SK-N-SH (cell line): ENCODE measurements at regions not wholly inside any gene's neighbourhood (a gene's known extent, or its start where the extent isn't known, plus 50 kb on each side); places are given as distances from the start of the nearest gene placed in this dataset.

Experiments
- CTCF ChIA-PET: fragments of 300-600, 350-600 bp; formaldehyde crosslinking; extraction: SDS; loops from one replicate; lab custom pipeline; 2021; lab: Yijun Ruan, JAX
- POLR2A ChIA-PET: fragments of 350-600 bp; sonication (Branson Sonifier 250); formaldehyde crosslinking; extraction: SDS; loops from one replicate; lab custom pipeline; 2020; ENCODE audit warnings: antibody characterized with exemption, inconsistent platforms; lab: Yijun Ruan, JAX
- DNase-seq: peaks from one replicate; pipeline ENCODE4 v3.0.0; 2012
- H2AFZ ChIP-seq: fragments of 200-600 bp; sonication (generic); 2 replicates; pipeline ENCODE4 v1.8.1; 2016; ENCODE audit warnings: antibody characterized with exemption, mild to moderate bottlenecking, low read depth
- H3F3A ChIP-seq: fragments of 200-600 bp; sonication (generic); replicated peaks from 2 replicates; pipeline ENCODE3; 2016; ENCODE audit warnings: antibody characterized with exemption, mild to moderate bottlenecking; ENCODE audit not compliant: insufficient read depth
- H3K27ac ChIP-seq, 2 experiments: fragments of 200-500 bp in 1 of 2; fragments of 200-600 bp in 1 of 2; sonication (Bioruptor generic) in 1 of 2; sonication (generic), shearing (Covaris generic) in 1 of 2; 2 replicates each; pipeline versions ENCODE4 v1.5.1 to v1.6.1; 2014 to 2016; ENCODE audit warnings: low read depth in 2 of 2, inconsistent platforms in 1 of 2, low read length in 1 of 2, mild to moderate bottlenecking in 1 of 2, mixed read lengths in 1 of 2
- H3K27me3 ChIP-seq: fragments of 200-600 bp; sonication (generic), shearing (Covaris generic); 2 replicates; pipeline ENCODE4 v1.6.1; 2016; ENCODE audit warnings: mixed run types; ENCODE audit not compliant: insufficient read depth
- H3K36me3 ChIP-seq, 2 experiments: fragments of 200-500 bp in 1 of 2; fragments of 200-600 bp in 1 of 2; sonication (Bioruptor generic) in 1 of 2; sonication (generic) in 1 of 2; replicated peaks in 1 of 2; 2 replicates each; pipeline versions ENCODE3 to v1.5.1; 2014 to 2016; ENCODE audit warnings: low read length in 1 of 2, mild to moderate bottlenecking in 1 of 2; ENCODE audit not compliant: insufficient read depth in 2 of 2, control insufficient read depth in 1 of 2
- H3K4me1 ChIP-seq, 2 experiments: fragments of 200-500 bp in 1 of 2; fragments of 200-600 bp in 1 of 2; sonication (Bioruptor generic) in 1 of 2; sonication (generic), shearing (Covaris generic) in 1 of 2; 2 replicates each; pipeline versions ENCODE4 v1.5.1 to v1.6.1; 2014 to 2016; ENCODE audit warnings: low read depth in 1 of 2, low read length in 1 of 2, mixed run types in 1 of 2; ENCODE audit not compliant: insufficient read depth in 2 of 2, control insufficient read depth in 1 of 2
- H3K4me2 ChIP-seq: fragments of 200-600 bp; sonication (generic), shearing (Covaris generic); 2 replicates; pipeline ENCODE4 v1.6.1; 2017; ENCODE audit warnings: mixed run types
- H3K4me3 ChIP-seq, 2 experiments: fragments of 200-500 bp in 1 of 2; fragments of 200-600 bp in 1 of 2; sonication (Bioruptor generic) in 1 of 2; sonication (generic), shearing (Covaris generic) in 1 of 2; 2 replicates each; pipeline versions ENCODE4 v1.5.1 to v1.8.1; 2014 to 2016; ENCODE audit warnings: low read depth in 2 of 2, inconsistent platforms in 1 of 2, low read length in 1 of 2, mild to moderate bottlenecking in 1 of 2, mixed read lengths in 1 of 2, moderate library complexity in 1 of 2
- H3K79me2 ChIP-seq: fragments of 200-600 bp; sonication (generic); 2 replicates; pipeline ENCODE4 v1.8.1; 2017; ENCODE audit warnings: mild to moderate bottlenecking; ENCODE audit not compliant: insufficient read depth
- H3K9ac ChIP-seq: fragments of 200-600 bp; sonication (generic); 2 replicates; pipeline ENCODE4 v1.6.1; 2017; ENCODE audit warnings: mixed run types
- H3K9me2 ChIP-seq: fragments of 200-600 bp; sonication (generic); 2 replicates; pipeline ENCODE4 v1.6.1; 2017; ENCODE audit warnings: mixed run types
- H3K9me3 ChIP-seq: fragments of 200-600 bp; sonication (generic); 2 replicates; pipeline ENCODE4 v1.6.1; 2017; ENCODE audit warnings: mixed run types, mild to moderate bottlenecking, moderate library complexity
- H4K20me1 ChIP-seq: fragments of 200-600 bp; sonication (generic); 2 replicates; pipeline ENCODE4 v1.6.1; 2017; ENCODE audit warnings: mild to moderate bottlenecking, mixed run types; ENCODE audit not compliant: insufficient read depth
- CHD2 ChIP-seq: fragments of 150-350 bp; IDR thresholded peaks from 2 replicates; pipeline ENCODE4 v1.6.1; 2018; ENCODE audit warnings: low read length; ENCODE audit not compliant: partially characterized antibody
- CTCF ChIP-seq: fragments of 200-600 bp; sonication (generic); IDR thresholded peaks from 2 replicates; pipeline ENCODE4 v1.6.1; 2017; ENCODE audit warnings: antibody characterized with exemption, mild to moderate bottlenecking, moderate library complexity
- ELF1 ChIP-seq: IDR thresholded peaks from 2 replicates; pipeline ENCODE4 v1.4.0; 2012
- FOXM1 ChIP-seq: IDR thresholded peaks from 2 replicates; pipeline ENCODE4 v1.4.0; 2012; ENCODE audit warnings: low read depth, mild to moderate bottlenecking
- GATA2 ChIP-seq: sonication (generic); formaldehyde crosslinking; IDR thresholded peaks from 2 replicates; pipeline ENCODE4 v1.5.0; 2020; ENCODE audit warnings: mild to moderate bottlenecking, missing genetic modification reagents
- JUND ChIP-seq: IDR thresholded peaks from 2 replicates; pipeline ENCODE4 v1.4.0; 2012
- MAX ChIP-seq: IDR thresholded peaks from 2 replicates; pipeline ENCODE4 v1.4.0; 2012; ENCODE audit warnings: low read depth
- MEF2A ChIP-seq: IDR thresholded peaks from 2 replicates; pipeline ENCODE4 v1.4.0; 2012; ENCODE audit warnings: low read depth, borderline replicate concordance
- MXI1 ChIP-seq: IDR thresholded peaks from 2 replicates; pipeline ENCODE4 v1.6.1; 2012; ENCODE audit warnings: mild to moderate bottlenecking, low read depth, low read length, improper control_type of control experiment
- RAD21 ChIP-seq: IDR thresholded peaks from 2 replicates; pipeline ENCODE4 v1.6.1; 2012; ENCODE audit warnings: mild to moderate bottlenecking, low read length
- REST ChIP-seq: IDR thresholded peaks from 2 replicates; pipeline ENCODE4 v1.6.1; 2012; ENCODE audit warnings: mild to moderate bottlenecking, low read depth, low read length, moderate library complexity
- RXRA ChIP-seq: IDR thresholded peaks from 2 replicates; pipeline ENCODE4 v1.4.0; 2012; ENCODE audit warnings: low read depth, mild to moderate bottlenecking, borderline replicate concordance
- SMC3 ChIP-seq: IDR thresholded peaks from 2 replicates; pipeline ENCODE4 v1.6.1; 2012; ENCODE audit warnings: low read depth, low read length, improper control_type of control experiment
- TAF1 ChIP-seq: IDR thresholded peaks from 2 replicates; pipeline ENCODE4 v1.6.1; 2012; ENCODE audit warnings: low read depth, mild to moderate bottlenecking, low read length, moderate library complexity, borderline replicate concordance
- TEAD4 ChIP-seq: IDR thresholded peaks from 2 replicates; pipeline ENCODE4 v1.4.0; 2012; ENCODE audit warnings: mild to moderate bottlenecking, borderline replicate concordance; ENCODE audit not compliant: insufficient read depth
- USF2 ChIP-seq: fragments of 150-350 bp; IDR thresholded peaks from 2 replicates; pipeline ENCODE4 v1.6.1; 2017; ENCODE audit warnings: antibody characterized with exemption, low read length, low read depth, borderline replicate concordance
- YY1 ChIP-seq: IDR thresholded peaks from 2 replicates; pipeline ENCODE4 v1.4.0; 2012; ENCODE audit warnings: low read depth, mild to moderate bottlenecking
- ZBTB33 ChIP-seq: IDR thresholded peaks from 2 replicates; pipeline ENCODE4 v1.4.0; 2012; ENCODE audit warnings: low read depth, borderline replicate concordance
- WGBS: methylation state at CpG from one replicate; pipeline ENCODE4 v1.1.6; 2017; ENCODE audit warnings: low lambda C conversion rate; 5-methylcytosine and 5-hydroxymethylcytosine counted together

- Histone ChIP-seq H3K27me3 (peaks cover 88% of the 10 kb centered on the region), H3K4me3 (no peak overlapping the region), H3K4me1 (no peaks in the 10 kb centered on the region), H3K9me3 (no peaks in the 10 kb centered on the region), H3K4me2 (no peak overlapping the region), H4K20me1 (no peaks in the 10 kb centered on the region), H3K9me2 (no peaks in the 10 kb centered on the region), H3F3A (no peaks in the 10 kb centered on the region), H3K36me3 (no peaks in the 10 kb centered on the region), H3K27ac (no peak overlapping the region), H3K9ac (no peak overlapping the region), H2AFZ (no peak overlapping the region), H3K79me2 (no peaks in the 10 kb centered on the region)
- no peak for TF ChIP-seq MXI1
- no peak for TF ChIP-seq CHD2
- TF ChIP-seq MEF2A = no peak
- no peak for TF ChIP-seq REST
- no peak for TF ChIP-seq CTCF
- no peak for TF ChIP-seq RAD21
- TF ChIP-seq FOXM1 = no peak
- no peak for TF ChIP-seq USF2
- no peak for TF ChIP-seq GATA2
- no peak for TF ChIP-seq MAX
- TF ChIP-seq TAF1 = no peak
- TF ChIP-seq ZBTB33 = no peak
- no peak for TF ChIP-seq SMC3
- no peak for TF ChIP-seq JUND
- no peak for TF ChIP-seq ELF1
- no peak for TF ChIP-seq TEAD4
- TF ChIP-seq RXRA = no peak
- no peak for TF ChIP-seq YY1
- 14% methylated on average over 6 of the region's 6 CpGs for WGBS
- ChIA-PET POLR2A (no interaction called here), CTCF (interaction anchor here (1.5 to 2.4 kb wide), 2 partner anchors 33 to 510 kb away, joined by 3 to 10 read pairs; no protein-coding TSS in a partner anchor)
- no peak for DNase-seq
Measured at GRCh38 chr20:23201658-23202057, 115.5 kb upstream of the CD93 start.
